ENCODE measurements at regions not wholly inside any gene's neighbourhood (a gene's known extent, or its start where the extent isn't known, plus 50 kb on each side); places are given as distances from the start of the nearest gene placed in this dataset.
A peak's percentile ranks its signal among the peaks of the same experiment; 100 is the strongest.
"Not testable (repeated sequence)": the region's sequence is repeated elsewhere in the genome, so short reads cannot be mapped to it uniquely, and the experiment has no call there.

DNA sequence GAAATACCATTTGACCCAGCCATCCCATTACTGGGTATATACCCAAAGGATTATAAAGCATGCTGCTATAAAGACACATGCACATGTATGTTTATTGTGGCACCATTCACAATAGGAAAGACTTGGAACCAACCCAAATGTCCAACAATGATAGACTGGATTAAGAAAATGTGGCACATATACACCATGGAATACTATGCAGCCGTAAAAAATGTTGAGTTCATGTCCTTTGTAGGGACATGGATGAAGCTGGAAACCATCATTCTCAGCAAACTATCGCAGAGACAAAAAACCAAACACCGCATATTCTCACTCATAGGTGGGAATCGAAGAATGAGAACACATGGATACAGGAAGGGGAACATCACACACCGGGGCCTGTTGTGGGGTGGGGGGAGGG lies 111.5 kb downstream of the TPBG start:
- H3K4me3 ChIP-seq (ENCODE audit: insufficient read depth in 1 of 2, low read depth in 1 of 2, low read length in 2 of 2); H3K27ac ChIP-seq (ENCODE audit: low read length, poor library complexity, severe bottlenecking); H3K4ac ChIP-seq (ENCODE audit: low read depth in 1 of 2, low read length in 2 of 2); H3K18ac ChIP-seq (ENCODE audit: low read depth in 1 of 2, low read length in 2 of 2); H4K8ac ChIP-seq (ENCODE audit: low read length); H2BK5ac ChIP-seq (ENCODE audit: low read depth, low read length, poor library complexity, severe bottlenecking); H3K9me3 ChIP-seq (ENCODE audit: control insufficient read depth, low read length); H3K4me1 ChIP-seq (ENCODE audit: control insufficient read depth, insufficient read depth, low read depth, low read length); H2AK5ac ChIP-seq (ENCODE audit: low read length, severe bottlenecking); DNase-seq; H4K91ac ChIP-seq (ENCODE audit: low read length); H3K4me2 ChIP-seq (ENCODE audit: low read length, poor library complexity, severe bottlenecking); H3K9ac ChIP-seq (ENCODE audit: low read length); H3K27me3 ChIP-seq (ENCODE audit: control insufficient read depth in 1 of 2, insufficient read depth in 1 of 2, low read length in 2 of 2); H3K23ac ChIP-seq (ENCODE audit: low read length in 2 of 2); H2BK12ac ChIP-seq (ENCODE audit: low read length in 2 of 2); H3K14ac ChIP-seq (ENCODE audit: low read length in 2 of 2); H2BK120ac ChIP-seq (ENCODE audit: low read depth, low read length); H3K79me1 ChIP-seq (replicated peaks; ENCODE audit: low read length, poor library complexity, severe bottlenecking); H2AFZ ChIP-seq (ENCODE audit: low read depth, low read length); H2BK15ac ChIP-seq (ENCODE audit: low read depth, poor library complexity, severe bottlenecking); H3K36me3 ChIP-seq (ENCODE audit: control insufficient read depth in 1 of 2, insufficient read depth in 2 of 2, low read depth in 1 of 2, low read length in 2 of 2): not testable (repeated sequence)
- WGBS = no CpG with 5 or more reads among the region's 5 CpGs

DNA sequence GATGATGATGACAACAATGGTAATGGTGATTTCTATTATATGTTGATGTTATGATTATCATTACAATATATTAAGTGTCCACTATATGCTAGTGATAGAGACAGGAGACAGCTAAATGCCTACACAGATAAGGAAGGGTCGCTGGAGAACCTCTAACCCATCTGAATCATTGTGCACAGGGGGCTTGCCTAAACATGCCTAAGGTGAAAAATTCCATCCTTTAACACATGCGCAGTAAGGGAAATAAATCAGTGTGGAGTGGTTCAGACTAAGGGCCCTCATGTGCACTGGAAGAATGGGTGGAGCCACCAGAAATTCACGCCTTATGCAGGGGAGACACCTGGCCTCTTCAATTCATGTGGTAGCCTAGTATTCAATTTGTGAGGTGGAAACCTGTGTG lies 120.4 kb downstream of the TPBG start:
- H2BK5ac ChIP-seq (ENCODE audit: low read depth, low read length, poor library complexity, severe bottlenecking) = no peak overlapping the region
- no peak overlapping the region for H3K4me2 ChIP-seq (ENCODE audit: low read length, poor library complexity, severe bottlenecking)
- no peaks in the 10 kb centered on the region for H3K36me3 ChIP-seq (ENCODE audit: control insufficient read depth in 1 of 2, insufficient read depth in 2 of 2, low read depth in 1 of 2, low read length in 2 of 2)
- no peak overlapping the region for H3K23ac ChIP-seq (ENCODE audit: low read length in 2 of 2)
- H2AK5ac ChIP-seq (ENCODE audit: low read length, severe bottlenecking) = no peak overlapping the region
- no peaks in the 10 kb centered on the region for H3K4me1 ChIP-seq (ENCODE audit: control insufficient read depth, insufficient read depth, low read depth, low read length)
- H3K18ac ChIP-seq (ENCODE audit: low read depth in 1 of 2, low read length in 2 of 2) = no peak overlapping the region
- no peaks in the 10 kb centered on the region for H3K27me3 ChIP-seq (ENCODE audit: control insufficient read depth in 1 of 2, insufficient read depth in 1 of 2, low read length in 2 of 2)
- H2BK12ac ChIP-seq (ENCODE audit: low read length in 2 of 2) = no peak overlapping the region
- no peak overlapping the region for H2BK120ac ChIP-seq (ENCODE audit: low read depth, low read length)
- H3K27ac ChIP-seq (ENCODE audit: low read length, poor library complexity, severe bottlenecking) = no peak overlapping the region
- H4K91ac ChIP-seq (ENCODE audit: low read length) = no peak overlapping the region
- H3K4ac ChIP-seq (ENCODE audit: low read depth in 1 of 2, low read length in 2 of 2) = no peak overlapping the region
- DNase-seq = no peak
- no peak overlapping the region for H3K14ac ChIP-seq (ENCODE audit: low read length in 2 of 2)
- H3K79me1 ChIP-seq (replicated peaks; ENCODE audit: low read length, poor library complexity, severe bottlenecking) = no peaks in the 10 kb centered on the region
- no peak overlapping the region for H3K4me3 ChIP-seq (ENCODE audit: insufficient read depth in 1 of 2, low read depth in 1 of 2, low read length in 2 of 2)
- H2AFZ ChIP-seq (ENCODE audit: low read depth, low read length) = no peak overlapping the region
- H3K9me3 ChIP-seq (ENCODE audit: control insufficient read depth, low read length) = peaks cover 56% of the 10 kb centered on the region
- H4K8ac ChIP-seq (ENCODE audit: low read length) = no peak overlapping the region
- H2BK15ac ChIP-seq (ENCODE audit: low read depth, poor library complexity, severe bottlenecking) = no peak overlapping the region
- H3K9ac ChIP-seq (ENCODE audit: low read length) = no peak overlapping the region
- 74% methylated on average over 3 of the region's 3 CpGs for WGBS

DNA sequence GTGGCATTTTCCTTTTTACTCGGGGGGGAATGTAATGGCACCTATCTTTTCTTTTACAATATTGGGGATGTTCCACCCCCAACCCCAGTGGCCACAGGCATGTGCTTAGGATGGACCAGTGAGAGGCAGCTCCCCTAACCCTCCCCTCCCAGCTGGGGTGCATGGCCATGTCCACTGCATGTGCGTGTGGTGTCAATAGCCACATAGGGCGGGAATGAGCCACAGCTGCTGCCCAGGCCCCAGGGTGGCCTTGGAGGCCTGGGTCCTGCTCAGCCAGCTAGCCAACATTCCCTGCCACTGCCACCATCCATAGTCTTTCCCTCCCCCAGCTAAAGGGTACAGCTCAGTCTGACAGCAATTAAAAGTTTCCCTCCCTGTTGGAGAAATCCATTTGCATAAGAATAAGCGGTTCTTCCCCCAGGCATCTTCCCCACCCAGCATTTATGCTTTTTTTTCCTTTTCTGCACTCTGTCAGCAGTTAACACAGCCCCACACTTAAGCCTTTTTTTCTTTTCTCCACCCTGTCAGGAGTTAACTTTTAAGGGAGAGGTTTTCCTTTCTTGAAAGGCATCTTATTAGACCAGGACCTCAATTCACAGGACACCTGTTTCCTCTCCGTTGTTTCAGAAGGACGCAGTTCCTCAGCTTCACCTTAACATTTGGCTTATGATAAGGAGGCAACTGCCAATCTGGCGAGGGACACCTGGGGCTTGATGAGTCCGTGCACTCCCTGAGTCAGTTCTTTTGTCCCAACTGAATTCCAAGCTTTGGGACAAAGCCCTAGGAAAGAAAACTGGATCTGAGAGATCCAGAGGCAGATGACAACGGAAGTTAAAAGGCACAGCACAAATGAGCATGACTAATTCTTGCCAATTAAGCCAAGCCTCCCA lies 121.4 kb downstream of the TPBG start:
- Histone ChIP-seq H3K4ac (ENCODE audit: low read depth in 1 of 2, low read length in 2 of 2) (no peak overlapping the region), H2BK12ac (ENCODE audit: low read length in 2 of 2) (peak overlapping the region in 1 of 2 experiments; percentile 53), H2BK5ac (ENCODE audit: low read depth, low read length, poor library complexity, severe bottlenecking) (no peak overlapping the region), H2AK5ac (ENCODE audit: low read length, severe bottlenecking) (no peak overlapping the region), H3K18ac (ENCODE audit: low read depth in 1 of 2, low read length in 2 of 2) (no peak overlapping the region), H2AFZ (ENCODE audit: low read depth, low read length) (no peak overlapping the region), H3K36me3 (ENCODE audit: control insufficient read depth in 1 of 2, insufficient read depth in 2 of 2, low read depth in 1 of 2, low read length in 2 of 2) (no peaks in the 10 kb centered on the region), H2BK15ac (ENCODE audit: low read depth, poor library complexity, severe bottlenecking) (no peak overlapping the region), H4K91ac (ENCODE audit: low read length) (no peak overlapping the region), H3K4me3 (ENCODE audit: insufficient read depth in 1 of 2, low read depth in 1 of 2, low read length in 2 of 2) (no peak overlapping the region), H3K23ac (ENCODE audit: low read length in 2 of 2) (no peak overlapping the region), H2BK120ac (ENCODE audit: low read depth, low read length) (no peak overlapping the region), H3K14ac (ENCODE audit: low read length in 2 of 2) (no peak overlapping the region), H3K4me2 (ENCODE audit: low read length, poor library complexity, severe bottlenecking) (no peak overlapping the region), H4K8ac (ENCODE audit: low read length) (no peak overlapping the region), H3K4me1 (ENCODE audit: control insufficient read depth, insufficient read depth, low read depth, low read length) (no peaks in the 10 kb centered on the region), H3K9ac (ENCODE audit: low read length) (no peak overlapping the region), H3K9me3 (ENCODE audit: control insufficient read depth, low read length) (peaks cover 63% of the 10 kb centered on the region), H3K27me3 (ENCODE audit: control insufficient read depth in 1 of 2, insufficient read depth in 1 of 2, low read length in 2 of 2) (no peaks in the 10 kb centered on the region), H3K79me1 (replicated peaks; ENCODE audit: low read length, poor library complexity, severe bottlenecking) (no peaks in the 10 kb centered on the region), H3K27ac (ENCODE audit: low read length, poor library complexity, severe bottlenecking) (no peak overlapping the region)
- WGBS = 76% methylated on average over 9 of the region's 9 CpGs
- no peak for DNase-seq

DNA sequence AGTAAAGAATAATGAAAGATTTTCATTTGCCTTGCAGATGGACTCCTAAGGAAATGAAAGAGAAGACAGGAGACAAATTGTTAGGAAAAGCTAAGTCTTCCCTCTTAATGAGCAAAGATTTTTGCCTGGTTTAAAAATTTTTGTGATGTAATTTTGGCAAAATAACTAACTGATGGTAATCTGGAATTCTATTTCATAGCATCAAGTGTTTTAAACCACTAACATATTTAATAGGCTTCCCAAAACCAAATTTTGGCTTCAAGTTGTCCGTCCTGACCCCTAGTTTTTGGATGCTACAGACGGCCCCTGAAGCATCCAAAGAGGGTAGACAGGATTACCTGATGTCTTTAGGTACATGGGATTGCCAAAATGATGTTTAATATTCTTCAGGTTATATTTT lies 124.3 kb downstream of the TPBG start:
- Histone ChIP-seq H4K8ac (ENCODE audit: low read length) (no peak overlapping the region), H3K4me1 (ENCODE audit: control insufficient read depth, insufficient read depth, low read depth, low read length) (no peaks in the 10 kb centered on the region), H2BK5ac (ENCODE audit: low read depth, low read length, poor library complexity, severe bottlenecking) (no peak overlapping the region), H3K14ac (ENCODE audit: low read length in 2 of 2) (no peak overlapping the region), H3K27me3 (ENCODE audit: control insufficient read depth in 1 of 2, insufficient read depth in 1 of 2, low read length in 2 of 2) (no peaks in the 10 kb centered on the region), H2BK15ac (ENCODE audit: low read depth, poor library complexity, severe bottlenecking) (no peak overlapping the region), H3K79me1 (replicated peaks; ENCODE audit: low read length, poor library complexity, severe bottlenecking) (no peaks in the 10 kb centered on the region), H3K18ac (ENCODE audit: low read depth in 1 of 2, low read length in 2 of 2) (no peak overlapping the region), H3K9ac (ENCODE audit: low read length) (no peak overlapping the region), H3K4ac (ENCODE audit: low read depth in 1 of 2, low read length in 2 of 2) (no peak overlapping the region), H2AFZ (ENCODE audit: low read depth, low read length) (no peak overlapping the region), H3K9me3 (ENCODE audit: control insufficient read depth, low read length) (peaks cover 63% of the 10 kb centered on the region), H4K91ac (ENCODE audit: low read length) (no peak overlapping the region), H2AK5ac (ENCODE audit: low read length, severe bottlenecking) (no peak overlapping the region), H2BK120ac (ENCODE audit: low read depth, low read length) (no peak overlapping the region), H3K27ac (ENCODE audit: low read length, poor library complexity, severe bottlenecking) (no peak overlapping the region), H3K4me2 (ENCODE audit: low read length, poor library complexity, severe bottlenecking) (no peak overlapping the region), H3K23ac (ENCODE audit: low read length in 2 of 2) (no peak overlapping the region), H3K4me3 (ENCODE audit: insufficient read depth in 1 of 2, low read depth in 1 of 2, low read length in 2 of 2) (no peak overlapping the region), H2BK12ac (ENCODE audit: low read length in 2 of 2) (no peak overlapping the region), H3K36me3 (ENCODE audit: control insufficient read depth in 1 of 2, insufficient read depth in 2 of 2, low read depth in 1 of 2, low read length in 2 of 2) (no peaks in the 10 kb centered on the region)
- WGBS = 79% methylated on average over 2 of the region's 2 CpGs
- no peak for DNase-seq

Data from mesenchymal stem cell (in vitro differentiated cells and primary cell).